Gastroesophageal sphincter (tissue), 3 donors: ENCODE measurements at regions not wholly inside any gene's neighbourhood (a gene's known extent, or its start where the extent isn't known, plus 50 kb on each side); places are given as distances from the start of the nearest gene placed in this dataset.

ENCODE experiments used
- CTCF ChIP-seq, 4 experiments: fragments of 200-600 bp in 2 of 4; fragments of 450-650 bp in 2 of 4; sonication (generic) in 1 of 4; IDR thresholded peaks; one replicate each; pipeline ENCODE4 v1.5.1; 2017 to 2019; ENCODE audit warnings: antibody characterized with exemption in 4 of 4, mild to moderate bottlenecking in 2 of 4, moderate library complexity in 2 of 4
- POLR2A ChIP-seq, 2 donors: fragments of 450-650 bp; IDR thresholded peaks; one replicate each; pipeline ENCODE4 v1.6.1; 2017; ENCODE audit warnings: antibody characterized with exemption in 2 of 2, mild to moderate bottlenecking in 2 of 2, moderate library complexity in 1 of 2

DNA sequence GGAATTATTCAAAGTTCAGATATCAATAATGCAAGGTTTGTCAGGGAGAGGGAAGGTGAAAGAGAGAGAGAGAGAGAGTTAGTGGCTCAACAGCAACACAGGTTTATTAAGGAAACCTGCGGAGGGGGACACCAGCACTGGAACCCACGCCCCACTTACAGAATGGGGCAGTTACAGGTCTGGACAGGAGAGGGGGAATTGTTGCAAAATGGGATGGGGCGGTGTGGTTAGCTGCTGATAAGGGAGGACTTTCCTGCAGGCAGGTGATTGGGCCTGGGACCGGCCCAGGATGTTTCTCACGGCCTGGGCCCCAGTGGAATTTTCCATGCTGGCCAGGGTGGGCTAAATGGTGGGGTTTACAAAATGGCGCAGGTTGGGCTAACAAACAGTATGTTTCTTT is 278.2 kb upstream of the SLC16A7 start:
- TF ChIP-seq CTCF (IDR thresholded peaks at IDR 0.05) (no peak), POLR2A (IDR thresholded peaks at IDR 0.05) (no peak)
